Testis (tissue), 2 donors: ENCODE measurements at regions not wholly inside any gene's neighbourhood (a gene's known extent, or its start where the extent isn't known, plus 50 kb on each side); places are given as distances from the start of the nearest gene placed in this dataset.

Experiments
- POLR2A ChIP-seq: fragments of 450-650 bp; IDR thresholded peaks from one replicate; pipeline ENCODE4 v1.6.1; 2017; ENCODE audit warnings: antibody characterized with exemption, mild to moderate bottlenecking, moderate library complexity
- TF ChIP-seq, protein P1 (sequence below), 3 experiments: fragments of 450-650 bp in 2 of 3; fragments of 200-600 bp in 1 of 3; sonication (generic) in 1 of 3; IDR thresholded peaks; one replicate each; pipeline ENCODE4 v1.5.1; 2016 to 2019; ENCODE audit warnings: antibody characterized with exemption in 3 of 3, mild to moderate bottlenecking in 2 of 3, moderate library complexity in 1 of 3

DNA sequence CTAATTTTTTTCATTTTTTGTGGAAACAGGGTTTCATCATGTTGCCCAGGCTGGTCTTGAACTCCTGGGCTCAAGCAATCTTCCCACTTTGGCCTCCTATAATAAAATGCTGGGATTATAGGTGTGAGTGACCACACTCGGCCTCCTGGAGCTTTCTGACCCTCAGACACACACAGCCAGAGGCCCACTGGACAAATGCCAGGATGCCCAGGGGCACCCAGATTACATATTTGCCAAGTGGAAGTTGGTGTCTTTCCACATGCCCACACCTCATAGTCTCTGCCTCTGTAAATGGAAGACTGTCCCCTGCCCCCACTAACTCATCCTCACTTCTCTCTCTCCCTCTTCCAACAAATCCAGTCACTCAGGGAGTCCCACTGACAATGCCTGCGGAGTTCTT lies 63.4 kb upstream of the LRP8 start:
- TF ChIP-seq, protein P1, sequence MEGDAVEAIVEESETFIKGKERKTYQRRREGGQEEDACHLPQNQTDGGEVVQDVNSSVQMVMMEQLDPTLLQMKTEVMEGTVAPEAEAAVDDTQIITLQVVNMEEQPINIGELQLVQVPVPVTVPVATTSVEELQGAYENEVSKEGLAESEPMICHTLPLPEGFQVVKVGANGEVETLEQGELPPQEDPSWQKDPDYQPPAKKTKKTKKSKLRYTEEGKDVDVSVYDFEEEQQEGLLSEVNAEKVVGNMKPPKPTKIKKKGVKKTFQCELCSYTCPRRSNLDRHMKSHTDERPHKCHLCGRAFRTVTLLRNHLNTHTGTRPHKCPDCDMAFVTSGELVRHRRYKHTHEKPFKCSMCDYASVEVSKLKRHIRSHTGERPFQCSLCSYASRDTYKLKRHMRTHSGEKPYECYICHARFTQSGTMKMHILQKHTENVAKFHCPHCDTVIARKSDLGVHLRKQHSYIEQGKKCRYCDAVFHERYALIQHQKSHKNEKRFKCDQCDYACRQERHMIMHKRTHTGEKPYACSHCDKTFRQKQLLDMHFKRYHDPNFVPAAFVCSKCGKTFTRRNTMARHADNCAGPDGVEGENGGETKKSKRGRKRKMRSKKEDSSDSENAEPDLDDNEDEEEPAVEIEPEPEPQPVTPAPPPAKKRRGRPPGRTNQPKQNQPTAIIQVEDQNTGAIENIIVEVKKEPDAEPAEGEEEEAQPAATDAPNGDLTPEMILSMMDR (IDR thresholded peaks at IDR 0.05), result no peak
- TF ChIP-seq POLR2A, result no peak
